D721Med (cell line): ENCODE measurements at regions not wholly inside any gene's neighbourhood (a gene's known extent, or its start where the extent isn't known, plus 50 kb on each side); places are given as distances from the start of the nearest gene placed in this dataset.

Experiments
- DNase-seq: peaks from one replicate; pipeline ENCODE4 v3.0.0; 2011; ENCODE audit warnings: low spot score; ENCODE audit not compliant: insufficient read length
- FAIRE-seq: peaks from 2 replicates; lab custom pipeline; 2011; peaks lifted over from hg19 to GRCh38; lab: Jason Lieb, UNC
- CTCF ChIP-seq: IDR thresholded peaks from 2 replicates; pipeline ENCODE4 v1.5.1; 2012; ENCODE audit warnings: mild to moderate bottlenecking, control low read depth; ENCODE audit not compliant: insufficient read depth; ENCODE audit errors: missing control alignments

- no peak for FAIRE-seq
- no peak for TF ChIP-seq CTCF
- DNase-seq = no peak
These were observed 68.6 kb upstream of the RUNX3 start for GRCh38 chr1:24998563-24999245.

GRCh38 chr1:24996983-24997893 lies 67.2 kb upstream of the RUNX3 start:
- DNase-seq (no peak), FAIRE-seq (no peak)
- TF ChIP-seq CTCF = no peak

- FAIRE-seq (no peak), DNase-seq (no peak)
- no peak for TF ChIP-seq CTCF
These were observed 66.4 kb upstream of the RUNX3 start for GRCh38 chr1:24996456-24996855.

- DNase-seq = no peak
- FAIRE-seq = no peak
- no peak for TF ChIP-seq CTCF
These were observed 65.6 kb upstream of the RUNX3 start for GRCh38 chr1:24995661-24996060.

- FAIRE-seq = no peak
- no peak for DNase-seq
- TF ChIP-seq CTCF = no peak
These were observed 65.1 kb upstream of the RUNX3 start for GRCh38 chr1:24995140-24995539.

- no peak for FAIRE-seq
- no peak for DNase-seq
- no peak for TF ChIP-seq CTCF
These were observed 64.0 kb upstream of the RUNX3 start for GRCh38 chr1:24993871-24994580.
